ENCODE measurements at regions not wholly inside any gene's neighbourhood (a gene's known extent, or its start where the extent isn't known, plus 50 kb on each side); places are given as distances from the start of the nearest gene placed in this dataset.

DNA sequence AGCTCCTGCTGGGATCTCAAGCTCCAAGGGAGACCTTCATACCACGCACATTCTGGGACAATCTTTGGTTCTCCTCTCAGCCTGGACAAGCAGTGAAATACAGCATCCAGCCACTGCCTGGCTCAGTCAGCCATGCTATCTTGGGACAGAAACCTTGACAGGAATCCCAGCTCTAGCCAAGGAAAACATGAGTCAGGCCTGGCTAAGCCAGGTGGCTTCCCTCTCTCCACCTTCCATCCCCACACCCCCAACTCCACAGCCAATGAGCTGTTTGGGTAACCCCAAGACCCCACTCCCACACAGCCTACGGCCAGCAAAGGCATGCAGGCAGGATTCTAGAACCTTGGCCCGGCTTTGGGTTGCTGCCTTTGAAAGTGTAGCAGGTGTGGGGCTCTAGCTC is 64.9 kb downstream of the MCFD2 start:
- H3K36me3 ChIP-seq (ENCODE audit: control insufficient read depth, insufficient read depth, low read length, severe bottlenecking): no peaks in the 10 kb centered on the region
- no peaks in the 10 kb centered on the region for H3K9me3 ChIP-seq (ENCODE audit: control insufficient read depth, low read length)
- no peaks in the 10 kb centered on the region for H3K27me3 ChIP-seq (replicated peaks; ENCODE audit: control insufficient read depth, insufficient read depth, low read length)
- H3K4me3 ChIP-seq (ENCODE audit: low read length): no peak overlapping the region
- peak; percentile 74 for DNase-seq (ENCODE audit: low read depth)
- H3K9ac ChIP-seq (ENCODE audit: low read length): peak overlapping the region; percentile 89
- peaks cover 75% of the 10 kb centered on the region for H3K4me1 ChIP-seq (ENCODE audit: control insufficient read depth, insufficient read depth, low read length)

GRCh38 chr2:46849721-46850556 is 65.7 kb downstream of the MCFD2 start:
- Histone ChIP-seq H3K27me3 (replicated peaks; ENCODE audit: control insufficient read depth, insufficient read depth, low read length) (no peaks in the 10 kb centered on the region), H3K36me3 (ENCODE audit: control insufficient read depth, insufficient read depth, low read length, severe bottlenecking) (no peaks in the 10 kb centered on the region), H3K4me1 (ENCODE audit: control insufficient read depth, insufficient read depth, low read length) (peaks cover 72% of the 10 kb centered on the region), H3K9ac (ENCODE audit: low read length) (peak overlapping the region; percentile 89), H3K9me3 (ENCODE audit: control insufficient read depth, low read length) (no peaks in the 10 kb centered on the region), H3K4me3 (ENCODE audit: low read length) (peak overlapping the region; percentile 19)
- peak; percentile 62 for DNase-seq (ENCODE audit: low read depth)

- no peak for DNase-seq (ENCODE audit: low read depth)
- peaks cover 64% of the 10 kb centered on the region for H3K4me1 ChIP-seq (ENCODE audit: control insufficient read depth, insufficient read depth, low read length)
- H3K4me3 ChIP-seq (ENCODE audit: low read length): no peak overlapping the region
- peak overlapping the region; percentile 89 for H3K9ac ChIP-seq (ENCODE audit: low read length)
- H3K36me3 ChIP-seq (ENCODE audit: control insufficient read depth, insufficient read depth, low read length, severe bottlenecking): no peaks in the 10 kb centered on the region
- H3K9me3 ChIP-seq (ENCODE audit: control insufficient read depth, low read length): no peaks in the 10 kb centered on the region
- no peaks in the 10 kb centered on the region for H3K27me3 ChIP-seq (replicated peaks; ENCODE audit: control insufficient read depth, insufficient read depth, low read length)
Observed at GRCh38 chr2:46849046-46849715, 66.4 kb downstream of the MCFD2 start.

DNA sequence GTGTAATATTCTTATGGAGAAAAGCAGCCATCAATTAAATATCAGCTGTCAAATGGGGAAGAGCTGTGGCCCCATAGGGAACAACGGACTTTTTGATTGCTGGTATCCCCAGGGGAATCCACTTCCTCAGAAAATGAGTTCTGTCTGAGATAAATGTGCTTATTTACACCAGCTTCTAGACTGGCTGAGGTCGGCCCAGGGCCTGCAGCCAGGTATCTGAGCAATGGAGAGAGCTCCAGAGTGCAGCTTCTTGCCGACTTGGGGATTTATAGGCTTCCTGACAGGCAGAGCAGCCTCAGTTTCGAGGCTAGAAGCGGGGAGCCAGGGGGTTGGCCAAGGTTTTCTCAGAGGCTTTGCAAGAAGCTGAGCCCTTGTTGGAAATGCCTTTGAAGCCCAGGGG is 67.2 kb downstream of the MCFD2 start:
- Histone ChIP-seq H3K9me3 (ENCODE audit: control insufficient read depth, low read length) (no peaks in the 10 kb centered on the region), H3K9ac (ENCODE audit: low read length) (peak overlapping the region; percentile 89), H3K36me3 (ENCODE audit: control insufficient read depth, insufficient read depth, low read length, severe bottlenecking) (no peaks in the 10 kb centered on the region), H3K4me3 (ENCODE audit: low read length) (no peak overlapping the region), H3K27me3 (replicated peaks; ENCODE audit: control insufficient read depth, insufficient read depth, low read length) (no peaks in the 10 kb centered on the region), H3K4me1 (ENCODE audit: control insufficient read depth, insufficient read depth, low read length) (peaks cover 63% of the 10 kb centered on the region)
- no peak for DNase-seq (ENCODE audit: low read depth)

DNA sequence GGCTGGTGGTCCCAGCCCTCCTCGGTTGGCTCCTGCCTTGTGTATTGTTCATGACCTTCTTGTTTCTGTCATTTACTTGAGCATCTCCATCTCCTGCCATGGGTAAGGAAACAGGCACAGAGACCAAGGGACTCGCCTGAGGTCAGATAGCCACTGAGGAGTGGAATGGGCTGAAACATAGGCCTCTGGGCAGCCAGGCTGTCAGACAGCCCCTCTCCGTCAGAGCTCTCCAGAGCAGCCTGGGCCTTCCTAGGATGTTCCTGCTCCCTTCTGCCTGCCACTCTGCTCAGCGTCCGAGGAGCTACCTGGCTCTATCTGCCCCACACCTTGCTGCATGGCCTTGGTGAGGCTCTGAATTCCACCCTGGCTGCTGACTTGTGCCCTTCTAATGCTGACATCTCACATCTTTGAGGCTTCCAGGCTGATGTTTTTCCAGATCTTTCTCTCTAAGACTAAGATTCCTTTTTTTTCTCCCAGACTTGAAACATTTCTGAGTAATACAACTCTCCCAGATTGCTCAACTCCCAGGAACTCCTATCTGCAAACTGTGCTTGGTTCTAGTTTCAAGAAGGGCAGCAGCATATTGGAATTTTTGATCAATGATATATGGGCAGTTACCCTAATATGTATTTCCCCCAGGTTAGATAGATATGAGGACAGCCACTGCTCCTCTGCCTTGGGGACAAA is 67.7 kb downstream of the MCFD2 start:
- Histone ChIP-seq H3K9ac (ENCODE audit: low read length) (peak overlapping the region; percentile 89), H3K27me3 (replicated peaks; ENCODE audit: control insufficient read depth, insufficient read depth, low read length) (no peaks in the 10 kb centered on the region), H3K4me3 (ENCODE audit: low read length) (peak overlapping the region; percentile 9), H3K4me1 (ENCODE audit: control insufficient read depth, insufficient read depth, low read length) (peaks cover 62% of the 10 kb centered on the region), H3K9me3 (ENCODE audit: control insufficient read depth, low read length) (no peaks in the 10 kb centered on the region), H3K36me3 (ENCODE audit: control insufficient read depth, insufficient read depth, low read length, severe bottlenecking) (no peaks in the 10 kb centered on the region)
- peak; percentile 90 for DNase-seq (ENCODE audit: low read depth)

GRCh38 chr2:46847185-46847710 is 68.4 kb downstream of the MCFD2 start:
- Histone ChIP-seq H3K36me3 (ENCODE audit: control insufficient read depth, insufficient read depth, low read length, severe bottlenecking) (no peaks in the 10 kb centered on the region), H3K9ac (ENCODE audit: low read length) (peak overlapping the region; percentile 89), H3K27me3 (replicated peaks; ENCODE audit: control insufficient read depth, insufficient read depth, low read length) (no peaks in the 10 kb centered on the region), H3K9me3 (ENCODE audit: control insufficient read depth, low read length) (no peaks in the 10 kb centered on the region), H3K4me1 (ENCODE audit: control insufficient read depth, insufficient read depth, low read length) (peaks cover 56% of the 10 kb centered on the region), H3K4me3 (ENCODE audit: low read length) (peak overlapping the region; percentile 9)
- peak; percentile 98 for DNase-seq (ENCODE audit: low read depth)

- Histone ChIP-seq H3K4me3 (ENCODE audit: low read length) (no peak overlapping the region), H3K36me3 (ENCODE audit: control insufficient read depth, insufficient read depth, low read length, severe bottlenecking) (no peaks in the 10 kb centered on the region), H3K4me1 (ENCODE audit: control insufficient read depth, insufficient read depth, low read length) (peaks cover 55% of the 10 kb centered on the region), H3K27me3 (replicated peaks; ENCODE audit: control insufficient read depth, insufficient read depth, low read length) (no peaks in the 10 kb centered on the region), H3K9ac (ENCODE audit: low read length) (peak overlapping the region; percentile 89), H3K9me3 (ENCODE audit: control insufficient read depth, low read length) (no peaks in the 10 kb centered on the region)
- DNase-seq (ENCODE audit: low read depth): peak; percentile 52
Observed at GRCh38 chr2:46846536-46846935, 69.1 kb downstream of the MCFD2 start.

- Histone ChIP-seq H3K4me1 (ENCODE audit: control insufficient read depth, insufficient read depth, low read length) (peaks cover 53% of the 10 kb centered on the region), H3K36me3 (ENCODE audit: control insufficient read depth, insufficient read depth, low read length, severe bottlenecking) (no peaks in the 10 kb centered on the region), H3K9me3 (ENCODE audit: control insufficient read depth, low read length) (no peaks in the 10 kb centered on the region), H3K27me3 (replicated peaks; ENCODE audit: control insufficient read depth, insufficient read depth, low read length) (no peaks in the 10 kb centered on the region), H3K4me3 (ENCODE audit: low read length) (no peak overlapping the region), H3K9ac (ENCODE audit: low read length) (peak overlapping the region; percentile 89)
- DNase-seq (ENCODE audit: low read depth): no peak
Observed at GRCh38 chr2:46845542-46846486, 69.8 kb downstream of the MCFD2 start.

DNA sequence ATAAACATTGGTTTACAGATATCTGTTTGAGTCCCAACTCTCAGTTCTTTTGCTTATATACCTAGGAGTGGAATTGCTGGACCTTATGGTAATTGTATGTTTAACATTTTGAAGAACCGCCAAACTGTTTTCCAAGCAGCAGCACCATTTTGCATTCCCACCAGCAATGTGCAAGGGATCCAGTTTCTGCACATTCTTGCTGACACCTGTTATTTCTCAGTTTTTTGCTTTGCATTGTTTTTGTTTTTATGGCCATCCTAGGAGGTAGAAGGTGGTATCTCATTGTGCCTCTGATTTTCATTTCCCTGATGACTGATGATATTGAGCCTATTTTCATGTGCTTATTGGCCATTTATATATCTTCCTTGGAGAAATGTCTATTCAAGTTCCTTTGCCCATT is 71.2 kb downstream of the MCFD2 start:
- Histone ChIP-seq H3K27me3 (replicated peaks; ENCODE audit: control insufficient read depth, insufficient read depth, low read length) (no peaks in the 10 kb centered on the region), H3K36me3 (ENCODE audit: control insufficient read depth, insufficient read depth, low read length, severe bottlenecking) (no peaks in the 10 kb centered on the region), H3K9me3 (ENCODE audit: control insufficient read depth, low read length) (no peaks in the 10 kb centered on the region), H3K4me1 (ENCODE audit: control insufficient read depth, insufficient read depth, low read length) (peaks cover 40% of the 10 kb centered on the region), H3K4me3 (ENCODE audit: low read length) (no peak overlapping the region), H3K9ac (ENCODE audit: low read length) (no peak overlapping the region)
- no peak for DNase-seq (ENCODE audit: low read depth)

DNA sequence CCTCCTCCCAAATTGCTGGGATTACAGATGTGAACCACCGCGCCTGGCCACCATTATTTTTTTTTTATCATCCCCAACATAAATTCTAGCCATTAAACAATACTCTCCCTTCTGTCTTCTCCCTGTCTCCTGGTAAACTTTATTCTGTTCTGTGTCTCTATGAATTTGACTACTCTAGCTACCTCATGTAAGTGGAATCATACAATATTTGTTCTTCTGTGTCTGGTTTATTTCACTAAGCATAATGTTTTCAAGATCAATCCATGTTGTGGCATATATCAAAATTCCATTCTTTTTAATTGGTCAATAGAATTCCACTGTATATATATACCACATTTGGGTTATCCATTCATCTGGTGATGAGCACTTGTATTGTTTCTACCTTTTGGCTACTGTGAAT is 71.6 kb downstream of the MCFD2 start:
- no peak overlapping the region for H3K4me3 ChIP-seq (ENCODE audit: low read length)
- no peak for DNase-seq (ENCODE audit: low read depth)
- no peak overlapping the region for H3K9ac ChIP-seq (ENCODE audit: low read length)
- no peaks in the 10 kb centered on the region for H3K27me3 ChIP-seq (replicated peaks; ENCODE audit: control insufficient read depth, insufficient read depth, low read length)
- peaks cover 36% of the 10 kb centered on the region for H3K4me1 ChIP-seq (ENCODE audit: control insufficient read depth, insufficient read depth, low read length)
- H3K36me3 ChIP-seq (ENCODE audit: control insufficient read depth, insufficient read depth, low read length, severe bottlenecking): no peaks in the 10 kb centered on the region
- H3K9me3 ChIP-seq (ENCODE audit: control insufficient read depth, low read length): no peaks in the 10 kb centered on the region
